Ishikawa (cell line): ENCODE measurements at regions not wholly inside any gene's neighbourhood (a gene's known extent, or its start where the extent isn't known, plus 50 kb on each side); places are given as distances from the start of the nearest gene placed in this dataset.

Experiments
- CEBPB ChIP-seq: IDR thresholded peaks from 2 replicates; pipeline ENCODE4 v1.6.1; 2012
- CREB1 ChIP-seq: IDR thresholded peaks from 2 replicates; pipeline ENCODE4 v1.6.1; 2012; ENCODE audit warnings: low read depth
- EGR1 ChIP-seq: IDR thresholded peaks from 2 replicates; pipeline ENCODE4 v1.6.1; 2012
- EP300 ChIP-seq: IDR thresholded peaks from 2 replicates; pipeline ENCODE4 v1.6.1; 2012; ENCODE audit warnings: borderline replicate concordance
- FOXM1 ChIP-seq: IDR thresholded peaks from 2 replicates; pipeline ENCODE4 v1.6.1; 2012; ENCODE audit warnings: low read depth, borderline replicate concordance
- MAX ChIP-seq: IDR thresholded peaks from 2 replicates; pipeline ENCODE4 v1.6.1; 2012
- NFIC ChIP-seq: IDR thresholded peaks from 2 replicates; pipeline ENCODE4 v1.6.1; 2012
- RAD21 ChIP-seq: IDR thresholded peaks from 2 replicates; pipeline ENCODE4 v1.6.1; 2012; ENCODE audit warnings: low read depth
- REST ChIP-seq: IDR thresholded peaks from 2 replicates; pipeline ENCODE4 v1.6.1; 2012; ENCODE audit warnings: low read depth, mild to moderate bottlenecking
- TAF1 ChIP-seq: IDR thresholded peaks from 2 replicates; pipeline ENCODE4 v1.6.1; 2012; ENCODE audit warnings: low read depth, mild to moderate bottlenecking
- TCF12 ChIP-seq: IDR thresholded peaks from 2 replicates; pipeline ENCODE4 v1.6.1; 2012; ENCODE audit warnings: low read depth
- TEAD4 ChIP-seq: IDR thresholded peaks from 2 replicates; pipeline ENCODE4 v1.6.1; 2012
- USF1 ChIP-seq: IDR thresholded peaks from 2 replicates; pipeline ENCODE4 v1.6.1; 2012
- YY1 ChIP-seq: IDR thresholded peaks from 2 replicates; pipeline ENCODE4 v1.6.1; 2012; ENCODE audit warnings: low read depth
- ZBTB7A ChIP-seq: IDR thresholded peaks from 2 replicates; pipeline ENCODE4 v1.6.1; 2012; ENCODE audit warnings: low read depth

GRCh38 chr6:80445751-80446150 is 339.3 kb downstream of the BCKDHB start:
- no peak for TF ChIP-seq CEBPB
- TF ChIP-seq FOXM1 = no peak
- no peak for TF ChIP-seq MAX
- no peak for TF ChIP-seq CREB1
- TF ChIP-seq NFIC = no peak
- TF ChIP-seq TEAD4 = no peak
- no peak for TF ChIP-seq REST

- TF ChIP-seq CREB1 (no peak), FOXM1 (no peak), NFIC (no peak), EP300 (no peak)
Observed at GRCh38 chr6:80442366-80442765, 335.9 kb downstream of the BCKDHB start.

- TF ChIP-seq TAF1 (no peak), USF1 (no peak), MAX (no peak), EP300 (no peak), CREB1 (no peak), REST (no peak), NFIC (no peak), RAD21 (no peak), ZBTB7A (no peak), YY1 (no peak)
Observed at GRCh38 chr6:80441131-80441530, 334.7 kb downstream of the BCKDHB start.

- TF ChIP-seq RAD21 (no peak), CEBPB (no peak), FOXM1 (no peak), TEAD4 (no peak)
Observed at GRCh38 chr6:80440496-80441115, 334.1 kb downstream of the BCKDHB start.

GRCh38 chr6:80439721-80440470 is 333.4 kb downstream of the BCKDHB start:
- TF ChIP-seq FOXM1 (no peak), ZBTB7A (no peak), TAF1 (no peak), REST (no peak), YY1 (no peak), RAD21 (no peak), TCF12 (no peak), EGR1 (no peak), NFIC (no peak), TEAD4 (no peak), MAX (no peak)
